T-cell (primary cell): ENCODE measurements at regions not wholly inside any gene's neighbourhood (a gene's known extent, or its start where the extent isn't known, plus 50 kb on each side); places are given as distances from the start of the nearest gene placed in this dataset.

Experiments
- ATAC-seq, 4 experiments: fragments of 200-7000 bp in 3 of 4; fragments of 150-1000 bp in 1 of 4; cut with Tn5 transposase; replicated peaks in 1 of 4; 1 replicate in 3 of 4; 2 replicates in 1 of 4; pipeline ENCODE4 v1.10.0; 2021; ENCODE audit warnings: moderate library complexity in 3 of 4, mild to moderate bottlenecking in 2 of 4, moderate number of reproducible peaks in 1 of 4
- CTCF ChIA-PET, 2 donors: fragments of 300-600 bp; sonication (Branson Sonifier 250); formaldehyde crosslinking; loops; one replicate each; lab custom pipeline; 2022; ENCODE audit warnings: antibody characterized with exemption in 2 of 2; lab: Charles Lee
- POLR2A ChIA-PET, 2 donors: fragments of 300-600 bp; sonication (Branson Sonifier 250); formaldehyde crosslinking; loops; one replicate each; lab custom pipeline; 2022; ENCODE audit warnings: antibody characterized with exemption in 2 of 2; lab: Charles Lee
- DNase-seq, 35 experiments: peaks; one replicate each; pipeline versions ENCODE4 v3.0.0 to v3.0.0-alpha.2; 2013 to 2023
- H3K27ac ChIP-seq: one replicate; pipeline ENCODE4 v1.5.1; 2013; ENCODE audit warnings: low read length
- H3K27me3 ChIP-seq, 2 experiments: replicated peaks in 1 of 2; 1 replicate in 1 of 2; 2 replicates in 1 of 2; pipeline versions ENCODE4 v1.6.1 to v1.7.0; 2013; ENCODE audit warnings: low read length in 1 of 2, mixed read lengths in 1 of 2; ENCODE audit not compliant: control insufficient read depth in 2 of 2, insufficient read depth in 2 of 2; ENCODE audit errors: extremely low read depth in 1 of 2
- H3K36me3 ChIP-seq, 2 donors: 1 replicate in 1 of 2; 2 replicates in 1 of 2; pipeline versions ENCODE4 v1.6.1 to v1.7.0; 2013; ENCODE audit warnings: low read length in 1 of 2; ENCODE audit not compliant: control insufficient read depth in 2 of 2, insufficient read depth in 1 of 2; ENCODE audit errors: extremely low read depth in 1 of 2
- H3K4me1 ChIP-seq, 2 experiments: 1 replicate in 1 of 2; 2 replicates in 1 of 2; pipeline versions ENCODE4 v1.6.1 to v1.7.0; 2013; ENCODE audit warnings: low read length in 2 of 2, mixed read lengths in 1 of 2; ENCODE audit not compliant: insufficient read depth in 2 of 2, control insufficient read depth in 1 of 2; ENCODE audit errors: extremely low read depth in 1 of 2
- H3K4me3 ChIP-seq, 2 donors: 1 replicate in 1 of 2; 2 replicates in 1 of 2; pipeline versions ENCODE4 v1.5.1 to v1.7.0; 2013; ENCODE audit warnings: mild to moderate bottlenecking in 2 of 2, low read length in 1 of 2, moderate library complexity in 1 of 2; ENCODE audit not compliant: control insufficient read depth in 1 of 2; ENCODE audit errors: extremely low read depth in 1 of 2
- H3K9me3 ChIP-seq: 2 replicates; pipeline ENCODE4 v1.7.0; 2013
- H3K27ac Mint-ChIP-seq, 2 donors: one replicate each; pipeline ENCODE4 v1.8.0; 2020 to 2021; ENCODE audit warnings: mild to moderate bottlenecking in 2 of 2, mixed read lengths in 2 of 2
- H3K27me3 Mint-ChIP-seq, 2 donors: one replicate each; pipeline ENCODE4 v1.8.0; 2021 to 2022; ENCODE audit warnings: mixed read lengths in 2 of 2
- H3K36me3 Mint-ChIP-seq: one replicate; pipeline ENCODE4 v1.8.0; 2021; ENCODE audit warnings: mixed read lengths
- H3K4me1 Mint-ChIP-seq, 3 donors: one replicate each; pipeline ENCODE4 v1.8.0; 2020 to 2022; ENCODE audit warnings: mixed read lengths in 3 of 3, mild to moderate bottlenecking in 1 of 3
- H3K4me3 Mint-ChIP-seq, 3 donors: one replicate each; pipeline ENCODE4 v1.8.0; 2020 to 2022; ENCODE audit warnings: mild to moderate bottlenecking in 3 of 3, mixed read lengths in 3 of 3, moderate library complexity in 3 of 3
- H3K9me3 Mint-ChIP-seq, 3 donors: one replicate each; pipeline ENCODE4 v1.8.0; 2020 to 2022; ENCODE audit warnings: mixed read lengths in 3 of 3
- WGBS: methylation state at CpG from one replicate; pipeline ENCODE4 v1.1.5; 2013; ENCODE audit warnings: missing lambda C conversion rate; ENCODE audit not compliant: insufficient coverage; 5-methylcytosine and 5-hydroxymethylcytosine counted together

DNA sequence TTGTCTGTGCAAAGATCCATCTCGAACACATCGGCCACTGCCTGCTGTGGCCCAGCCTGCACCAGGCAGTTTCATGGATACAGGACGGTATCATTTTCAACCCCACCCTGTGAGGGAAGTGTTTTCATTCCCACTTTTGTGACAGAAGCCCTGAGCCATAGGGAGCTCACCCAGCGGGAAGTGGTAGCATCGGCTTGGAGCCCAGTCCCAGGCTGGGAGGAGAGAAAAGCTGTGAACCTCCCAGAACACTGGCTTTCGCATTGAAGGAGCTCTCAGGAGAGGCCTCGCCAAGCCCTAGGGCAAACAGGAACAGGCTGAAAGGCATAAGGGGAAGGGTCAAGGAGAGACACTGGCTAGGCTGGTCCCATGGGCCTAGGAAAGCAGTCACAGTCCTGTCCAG, 166.1 kb downstream of the TFCP2L1 start:
- H3K27ac Mint-ChIP-seq = no peak overlapping the region
- 82% methylated on average over 4 of the region's 7 CpGs for WGBS
- H3K36me3 Mint-ChIP-seq = no peaks in the 10 kb centered on the region
- no peaks in the 10 kb centered on the region for H3K4me1 Mint-ChIP-seq
- ChIA-PET POLR2A (no interaction called here), CTCF (no interaction called here)
- no peaks in the 10 kb centered on the region for H3K4me1 ChIP-seq
- H3K4me3 ChIP-seq = no peak overlapping the region
- no peak overlapping the region for H3K27ac ChIP-seq
- no peaks in the 10 kb centered on the region for H3K9me3 ChIP-seq
- DNase-seq = no peak
- peaks cover 7% of the 10 kb centered on the region in 2 donors for H3K27me3 Mint-ChIP-seq
- no peaks in the 10 kb centered on the region for H3K36me3 ChIP-seq
- no peak for ATAC-seq
- peaks cover 0 to 18% of the 10 kb centered on the region in 2 experiments for H3K27me3 ChIP-seq
- H3K4me3 Mint-ChIP-seq = no peak overlapping the region
- H3K9me3 Mint-ChIP-seq = no peaks in the 10 kb centered on the region

DNA sequence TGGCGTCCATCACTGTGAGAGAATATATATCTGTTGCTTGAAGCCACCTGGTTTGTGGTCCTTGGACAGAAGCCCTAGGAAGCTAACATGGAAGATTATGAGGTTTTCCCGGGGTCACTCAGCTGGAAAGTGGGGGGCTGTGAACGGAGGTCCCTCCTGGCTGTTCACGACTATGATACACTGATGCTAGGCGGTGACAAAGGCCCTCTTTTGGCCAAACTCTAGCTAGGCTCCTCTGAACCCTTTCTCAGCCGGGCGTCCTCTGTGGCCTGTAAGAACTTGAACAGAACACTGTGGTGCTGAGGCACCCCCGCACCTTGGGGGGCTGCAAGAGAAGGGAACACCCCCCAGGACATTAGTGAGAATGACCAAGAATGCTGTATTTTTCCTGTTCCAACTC, 164.6 kb downstream of the TFCP2L1 start:
- no peak overlapping the region for H3K27ac Mint-ChIP-seq
- H3K36me3 Mint-ChIP-seq = no peaks in the 10 kb centered on the region
- ATAC-seq (no peak), DNase-seq (no peak)
- H3K36me3 ChIP-seq = no peaks in the 10 kb centered on the region
- H3K9me3 Mint-ChIP-seq = no peaks in the 10 kb centered on the region
- H3K4me1 ChIP-seq = no peaks in the 10 kb centered on the region
- ChIA-PET POLR2A (no interaction called here), CTCF (no interaction called here)
- H3K9me3 ChIP-seq = no peaks in the 10 kb centered on the region
- H3K4me1 Mint-ChIP-seq = no peaks in the 10 kb centered on the region
- WGBS = 94% methylated on average over 7 of the region's 8 CpGs
- H3K27ac ChIP-seq = no peak overlapping the region
- H3K4me3 Mint-ChIP-seq = no peak overlapping the region
- H3K4me3 ChIP-seq = no peak overlapping the region
- peaks cover 8 to 9% of the 10 kb centered on the region in 2 donors for H3K27me3 Mint-ChIP-seq
- H3K27me3 ChIP-seq = peaks cover 0 to 20% of the 10 kb centered on the region in 2 experiments

DNA sequence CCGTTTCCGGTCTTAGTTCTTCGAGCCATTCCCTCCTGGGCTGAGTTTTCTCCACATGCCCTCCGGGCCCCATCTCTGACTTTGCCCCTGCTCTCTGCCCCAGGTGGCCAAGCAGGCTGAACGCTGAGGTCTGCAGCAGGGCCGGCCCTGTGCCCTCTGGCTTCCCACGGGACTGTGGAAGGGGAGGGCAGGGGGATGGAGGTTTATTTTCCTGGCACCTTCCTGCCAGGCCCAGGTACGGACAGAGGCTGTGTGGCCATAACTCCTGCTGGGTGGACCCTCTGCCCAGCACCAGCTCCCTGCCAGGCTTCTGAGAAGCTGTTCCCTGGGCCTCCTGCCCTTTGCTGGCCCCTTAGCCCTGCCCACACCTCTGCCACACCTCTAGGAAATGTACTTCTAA, 164.0 kb downstream of the TFCP2L1 start:
- Histone ChIP-seq H3K9me3 (no peaks in the 10 kb centered on the region), H3K4me1 (no peaks in the 10 kb centered on the region), H3K4me3 (no peak overlapping the region), H3K27me3 (peaks cover 0 to 20% of the 10 kb centered on the region in 2 experiments), H3K27ac (no peak overlapping the region), H3K36me3 (no peaks in the 10 kb centered on the region)
- WGBS = 64% methylated on average over 4 of the region's 8 CpGs
- CTCF ChIA-PET = no interaction called here
- no peak overlapping the region for H3K27ac Mint-ChIP-seq
- no peaks in the 10 kb centered on the region for H3K4me1 Mint-ChIP-seq
- POLR2A ChIA-PET = no interaction called here
- no peaks in the 10 kb centered on the region for H3K36me3 Mint-ChIP-seq
- DNase-seq (no peak), ATAC-seq (no peak)
- peaks cover 8 to 9% of the 10 kb centered on the region in 2 donors for H3K27me3 Mint-ChIP-seq
- no peak overlapping the region for H3K4me3 Mint-ChIP-seq
- no peaks in the 10 kb centered on the region for H3K9me3 Mint-ChIP-seq

DNA sequence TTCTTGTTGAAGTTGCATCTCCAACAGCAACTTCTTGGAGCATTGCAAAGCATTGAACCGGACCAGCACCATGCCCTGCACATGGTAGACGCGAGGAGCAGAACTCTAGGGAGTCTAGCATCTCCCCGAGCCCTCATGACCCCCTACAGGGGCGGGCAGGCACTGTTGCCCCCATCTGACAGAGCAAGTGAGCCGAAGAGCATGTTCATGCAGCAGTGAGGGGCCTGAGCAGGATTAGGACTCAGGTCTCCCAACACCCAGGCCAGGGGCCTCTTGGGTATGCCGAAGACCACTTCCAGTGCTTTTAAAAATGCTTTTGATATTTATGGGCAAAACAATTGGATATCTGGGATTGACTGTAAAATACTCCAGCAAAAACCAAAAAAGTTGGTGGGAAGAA, 163.3 kb downstream of the TFCP2L1 start:
- no peak overlapping the region for H3K27ac Mint-ChIP-seq
- no peaks in the 10 kb centered on the region for H3K4me1 Mint-ChIP-seq
- Histone ChIP-seq H3K4me1 (no peaks in the 10 kb centered on the region), H3K4me3 (no peak overlapping the region), H3K27ac (no peak overlapping the region), H3K9me3 (no peaks in the 10 kb centered on the region), H3K27me3 (peaks cover 0 to 20% of the 10 kb centered on the region in 2 experiments), H3K36me3 (no peaks in the 10 kb centered on the region)
- peaks cover 8 to 9% of the 10 kb centered on the region in 2 donors for H3K27me3 Mint-ChIP-seq
- no peak overlapping the region for H3K4me3 Mint-ChIP-seq
- ChIA-PET POLR2A (no interaction called here), CTCF (no interaction called here)
- no peaks in the 10 kb centered on the region for H3K9me3 Mint-ChIP-seq
- no peak for ATAC-seq
- DNase-seq = no peak
- WGBS = 61% methylated on average over 4 of the region's 7 CpGs
- no peaks in the 10 kb centered on the region for H3K36me3 Mint-ChIP-seq

DNA sequence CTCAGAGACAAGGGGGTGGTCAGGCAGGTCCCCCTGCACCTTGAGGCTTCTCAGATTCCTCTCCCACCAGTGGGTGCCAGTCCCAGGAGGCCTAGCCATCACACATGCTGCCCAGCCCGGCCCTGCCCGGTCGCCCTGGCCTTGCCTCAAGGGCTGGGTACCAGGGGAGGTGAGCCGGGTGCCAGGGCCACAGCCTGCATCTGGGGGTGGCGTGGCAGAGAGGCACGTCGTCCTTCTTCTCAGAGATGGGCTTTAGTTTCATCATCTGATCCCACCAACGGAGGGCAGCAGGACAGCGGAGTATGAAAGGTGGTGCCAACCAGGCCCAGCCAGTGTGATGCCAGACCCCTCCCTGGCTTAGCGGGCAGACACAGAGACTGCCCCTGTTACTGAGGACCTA, 161.7 kb downstream of the TFCP2L1 start:
- no peak overlapping the region for H3K4me3 ChIP-seq
- H3K27ac ChIP-seq = no peak overlapping the region
- Mint-ChIP-seq H3K4me1 (no peaks in the 10 kb centered on the region), H3K9me3 (no peaks in the 10 kb centered on the region), H3K4me3 (no peak overlapping the region), H3K27ac (no peak overlapping the region), H3K27me3 (peaks cover 8 to 9% of the 10 kb centered on the region in 2 donors), H3K36me3 (no peaks in the 10 kb centered on the region)
- no peaks in the 10 kb centered on the region for H3K4me1 ChIP-seq
- H3K27me3 ChIP-seq = peaks cover 0 to 24% of the 10 kb centered on the region in 2 experiments
- 78% methylated on average over 10 of the region's 10 CpGs for WGBS
- ATAC-seq (no peak), DNase-seq (no peak)
- POLR2A ChIA-PET = no interaction called here
- CTCF ChIA-PET = no interaction called here
- no peaks in the 10 kb centered on the region for H3K9me3 ChIP-seq
- no peaks in the 10 kb centered on the region for H3K36me3 ChIP-seq

DNA sequence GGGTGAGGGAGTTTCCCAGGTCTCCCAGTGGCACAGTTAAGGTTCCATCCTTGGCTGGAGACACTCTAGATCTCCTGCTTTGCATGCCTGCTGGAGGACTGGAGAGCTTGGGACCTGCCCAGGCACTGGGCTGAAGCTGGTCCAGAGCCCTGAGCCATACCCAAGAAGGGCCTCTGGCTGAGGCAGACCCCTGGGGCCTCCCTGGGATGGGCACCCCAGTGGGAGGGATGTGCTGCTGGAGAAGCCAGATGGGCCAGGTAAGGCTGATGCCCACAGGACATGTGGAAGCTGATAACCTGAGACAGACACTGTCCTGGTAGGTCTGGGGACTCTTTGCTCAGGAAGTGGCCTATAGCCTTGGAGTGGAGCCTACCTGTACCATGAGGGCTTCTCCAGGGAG, 160.7 kb downstream of the TFCP2L1 start:
- H3K4me3 ChIP-seq = no peak overlapping the region
- H3K4me1 Mint-ChIP-seq = no peaks in the 10 kb centered on the region
- no peaks in the 10 kb centered on the region for H3K36me3 ChIP-seq
- H3K27ac Mint-ChIP-seq = no peak overlapping the region
- no peaks in the 10 kb centered on the region for H3K4me1 ChIP-seq
- H3K9me3 ChIP-seq = no peaks in the 10 kb centered on the region
- H3K27ac ChIP-seq = no peak overlapping the region
- peaks cover 8 to 9% of the 10 kb centered on the region in 2 donors for H3K27me3 Mint-ChIP-seq
- H3K27me3 ChIP-seq = peaks cover 0 to 24% of the 10 kb centered on the region in 2 experiments
- no peaks in the 10 kb centered on the region for H3K36me3 Mint-ChIP-seq
- POLR2A ChIA-PET = no interaction called here
- no peak overlapping the region for H3K4me3 Mint-ChIP-seq
- no peaks in the 10 kb centered on the region for H3K9me3 Mint-ChIP-seq
- CTCF ChIA-PET = no interaction called here
- DNase-seq (no peak), ATAC-seq (no peak)

DNA sequence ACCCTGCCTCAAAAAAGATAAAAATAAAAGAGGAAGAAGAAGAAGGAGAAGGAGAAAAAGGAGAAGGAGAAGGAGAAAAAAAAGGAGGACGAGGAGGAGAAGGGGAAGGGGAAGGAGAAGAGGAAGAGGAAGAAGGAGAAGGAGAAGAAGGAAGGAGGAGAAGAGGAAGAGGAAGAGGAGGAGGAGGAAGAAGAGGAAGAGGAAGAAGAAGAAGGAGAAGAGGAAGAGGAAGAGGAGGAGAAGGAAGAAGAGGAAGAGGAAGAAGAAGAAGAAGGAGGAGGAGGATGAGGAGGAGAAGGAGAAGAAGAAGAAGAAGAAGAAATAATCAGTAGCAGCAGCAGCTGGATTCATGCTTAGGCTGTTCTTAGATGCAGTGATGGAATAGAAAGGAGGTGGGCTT, 159.7 kb downstream of the TFCP2L1 start:
- Mint-ChIP-seq H3K4me1 (no peaks in the 10 kb centered on the region), H3K36me3 (no peaks in the 10 kb centered on the region), H3K27me3 (peaks cover 8 to 9% of the 10 kb centered on the region in 2 donors), H3K4me3 (no peak overlapping the region), H3K27ac (no peak overlapping the region), H3K9me3 (no peaks in the 10 kb centered on the region)
- ATAC-seq (no peak), DNase-seq (no peak)
- 17% methylated on average over 1 of the region's 1 CpG for WGBS
- Histone ChIP-seq H3K27ac (no peak overlapping the region), H3K9me3 (no peaks in the 10 kb centered on the region), H3K36me3 (no peaks in the 10 kb centered on the region), H3K27me3 (peaks cover 0 to 25% of the 10 kb centered on the region in 2 experiments), H3K4me3 (no peak overlapping the region), H3K4me1 (no peaks in the 10 kb centered on the region)
- ChIA-PET POLR2A (no interaction called here), CTCF (interaction anchor here in 1 of 2 donors (0.7 kb wide), 1 partner anchor 178 kb away, joined by 4 read pairs; no protein-coding TSS in a partner anchor)
